ENCODE measurements at regions not wholly inside any gene's neighbourhood (a gene's known extent, or its start where the extent isn't known, plus 50 kb on each side); places are given as distances from the start of the nearest gene placed in this dataset.

- H3K9me3 ChIP-seq, result no peaks in the 10 kb centered on the region
- H3K4me1 ChIP-seq (ENCODE audit: control insufficient read depth in 1 of 2, low read depth in 2 of 2), result peaks cover 7 to 26% of the 10 kb centered on the region in 2 donors
- H3K27me3 ChIP-seq (replicated peaks; ENCODE audit: insufficient read depth), result no peaks in the 10 kb centered on the region
- TF ChIP-seq, protein P1, sequence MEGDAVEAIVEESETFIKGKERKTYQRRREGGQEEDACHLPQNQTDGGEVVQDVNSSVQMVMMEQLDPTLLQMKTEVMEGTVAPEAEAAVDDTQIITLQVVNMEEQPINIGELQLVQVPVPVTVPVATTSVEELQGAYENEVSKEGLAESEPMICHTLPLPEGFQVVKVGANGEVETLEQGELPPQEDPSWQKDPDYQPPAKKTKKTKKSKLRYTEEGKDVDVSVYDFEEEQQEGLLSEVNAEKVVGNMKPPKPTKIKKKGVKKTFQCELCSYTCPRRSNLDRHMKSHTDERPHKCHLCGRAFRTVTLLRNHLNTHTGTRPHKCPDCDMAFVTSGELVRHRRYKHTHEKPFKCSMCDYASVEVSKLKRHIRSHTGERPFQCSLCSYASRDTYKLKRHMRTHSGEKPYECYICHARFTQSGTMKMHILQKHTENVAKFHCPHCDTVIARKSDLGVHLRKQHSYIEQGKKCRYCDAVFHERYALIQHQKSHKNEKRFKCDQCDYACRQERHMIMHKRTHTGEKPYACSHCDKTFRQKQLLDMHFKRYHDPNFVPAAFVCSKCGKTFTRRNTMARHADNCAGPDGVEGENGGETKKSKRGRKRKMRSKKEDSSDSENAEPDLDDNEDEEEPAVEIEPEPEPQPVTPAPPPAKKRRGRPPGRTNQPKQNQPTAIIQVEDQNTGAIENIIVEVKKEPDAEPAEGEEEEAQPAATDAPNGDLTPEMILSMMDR (IDR thresholded peaks at IDR 0.05), result no peak
- no peak overlapping the region for H3K27ac ChIP-seq
- ATAC-seq (ENCODE audit: insufficient number of reproducible peaks, low FRiP score, low read depth) (no peak), DNase-seq (ENCODE audit: low spot score) (no peak)
- H3K4me3 ChIP-seq, result no peak overlapping the region
- H3K36me3 ChIP-seq, result no peaks in the 10 kb centered on the region
These were observed 209.9 kb downstream of the TTC32 start for GRCh38 chr2:19691892-19692291.

- Histone ChIP-seq H3K9me3 (no peaks in the 10 kb centered on the region), H3K4me3 (no peak overlapping the region), H3K4me1 (ENCODE audit: control insufficient read depth in 1 of 2, low read depth in 2 of 2) (peaks cover 7 to 32% of the 10 kb centered on the region in 2 donors), H3K36me3 (no peaks in the 10 kb centered on the region), H3K27me3 (replicated peaks; ENCODE audit: insufficient read depth) (no peaks in the 10 kb centered on the region), H3K27ac (no peak overlapping the region)
- ATAC-seq (ENCODE audit: insufficient number of reproducible peaks, low FRiP score, low read depth) (no peak), DNase-seq (ENCODE audit: low spot score) (no peak)
- TF ChIP-seq, protein P1 (IDR thresholded peaks at IDR 0.05), result no peak
These were observed 211.4 kb downstream of the TTC32 start for GRCh38 chr2:19690429-19690828.

DNA sequence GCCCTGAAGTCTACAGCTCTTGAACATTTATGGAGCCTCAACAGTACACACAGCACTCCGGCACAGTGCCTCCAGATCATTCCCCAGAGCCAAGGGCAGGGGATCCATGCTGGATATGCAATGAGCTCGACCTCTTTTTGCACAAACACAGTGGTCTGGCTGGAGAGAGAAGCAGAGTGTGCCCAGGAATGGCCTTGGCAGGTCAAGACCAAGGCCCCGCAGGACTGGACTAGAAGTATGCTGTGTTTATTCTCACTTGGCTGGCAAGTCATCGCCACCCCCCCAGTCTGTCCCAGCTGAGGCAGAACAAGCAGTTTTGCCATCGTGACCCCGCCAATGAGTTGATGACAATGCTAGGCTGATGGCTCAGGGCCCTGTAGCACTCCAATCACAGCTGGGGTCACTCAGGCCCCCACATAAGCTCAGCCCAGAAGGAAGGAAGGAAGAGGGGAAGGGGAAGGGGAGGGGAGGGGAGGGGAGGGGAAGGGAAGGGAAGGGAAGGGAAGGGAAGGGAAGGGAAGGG lies 212.1 kb downstream of the TTC32 start:
- DNase-seq (ENCODE audit: low spot score) (no peak), ATAC-seq (ENCODE audit: insufficient number of reproducible peaks, low FRiP score, low read depth) (no peak)
- TF ChIP-seq, protein P1 (IDR thresholded peaks at IDR 0.05), result no peak
- H3K9me3 ChIP-seq, result no peaks in the 10 kb centered on the region
- peaks cover 7 to 32% of the 10 kb centered on the region in 2 donors for H3K4me1 ChIP-seq (ENCODE audit: control insufficient read depth in 1 of 2, low read depth in 2 of 2)
- no peaks in the 10 kb centered on the region for H3K27me3 ChIP-seq (replicated peaks; ENCODE audit: insufficient read depth)
- no peak overlapping the region for H3K4me3 ChIP-seq
- peak overlapping the region; percentile 78 to 79 for H3K27ac ChIP-seq
- H3K36me3 ChIP-seq, result no peaks in the 10 kb centered on the region

- peaks cover 7 to 32% of the 10 kb centered on the region in 2 donors for H3K4me1 ChIP-seq (ENCODE audit: control insufficient read depth in 1 of 2, low read depth in 2 of 2)
- no peaks in the 10 kb centered on the region for H3K9me3 ChIP-seq
- TF ChIP-seq, protein P1 (IDR thresholded peaks at IDR 0.05), result no peak
- peak; percentile 58 for DNase-seq (ENCODE audit: low spot score)
- no peaks in the 10 kb centered on the region for H3K36me3 ChIP-seq
- no peaks in the 10 kb centered on the region for H3K27me3 ChIP-seq (replicated peaks; ENCODE audit: insufficient read depth)
- peak overlapping the region; percentile 78 to 79 for H3K27ac ChIP-seq
- no peak overlapping the region for H3K4me3 ChIP-seq
- peak; percentile 70 for ATAC-seq (ENCODE audit: insufficient number of reproducible peaks, low FRiP score, low read depth)
These were observed 213.7 kb downstream of the TTC32 start for GRCh38 chr2:19688059-19688458.

- Histone ChIP-seq H3K27me3 (replicated peaks; ENCODE audit: insufficient read depth) (no peaks in the 10 kb centered on the region), H3K4me3 (no peak overlapping the region), H3K4me1 (ENCODE audit: control insufficient read depth in 1 of 2, low read depth in 2 of 2) (peaks cover 7 to 37% of the 10 kb centered on the region in 2 donors), H3K36me3 (no peaks in the 10 kb centered on the region), H3K27ac (peak overlapping the region; percentile 78 to 79), H3K9me3 (no peaks in the 10 kb centered on the region)
- TF ChIP-seq, protein P1 (IDR thresholded peaks at IDR 0.05), result no peak
- DNase-seq (ENCODE audit: low spot score) (no peak), ATAC-seq (ENCODE audit: insufficient number of reproducible peaks, low FRiP score, low read depth) (no peak)
These were observed 214.6 kb downstream of the TTC32 start for GRCh38 chr2:19687017-19687659.

Measured in thoracic aorta (tissue), 2 donors.